Stimulated activated memory B cell treated with anti-CD40 and anti-IgM and Interleukin-4, amounts not matched to agents 10 μg/mL and 1 μg/mL and 100 μg/mL, for 72 hours (primary cell): ENCODE measurements at regions not wholly inside any gene's neighbourhood (a gene's known extent, or its start where the extent isn't known, plus 50 kb on each side); places are given as distances from the start of the nearest gene placed in this dataset.

Experiments used
- ATAC-seq: fragments of 150-1000 bp; cut with Tn5 transposase; 2 replicates; pipeline ENCODE4 v1.10.0; 2021
- H3K27ac Mint-ChIP-seq: one replicate; pipeline ENCODE4 v1.8.0; 2022; ENCODE audit warnings: mild to moderate bottlenecking, mixed read lengths
- H3K27me3 Mint-ChIP-seq: one replicate; pipeline ENCODE4 v1.8.0; 2022; ENCODE audit warnings: mixed read lengths
- H3K36me3 Mint-ChIP-seq: one replicate; pipeline ENCODE4 v1.8.0; 2022; ENCODE audit warnings: mixed read lengths
- H3K4me1 Mint-ChIP-seq: one replicate; pipeline ENCODE4 v1.8.0; 2022; ENCODE audit warnings: mixed read lengths
- H3K4me3 Mint-ChIP-seq: one replicate; pipeline ENCODE4 v1.8.0; 2022; ENCODE audit warnings: mild to moderate bottlenecking, moderate library complexity, mixed read lengths
- H3K9me3 Mint-ChIP-seq: one replicate; pipeline ENCODE4 v1.8.0; 2022; ENCODE audit warnings: mixed read lengths

- H3K9me3 Mint-ChIP-seq = no peaks in the 10 kb centered on the region
- H3K4me3 Mint-ChIP-seq = no peak overlapping the region
- no peak for ATAC-seq
- no peaks in the 10 kb centered on the region for H3K4me1 Mint-ChIP-seq
- H3K27ac Mint-ChIP-seq = no peak overlapping the region
- no peaks in the 10 kb centered on the region for H3K27me3 Mint-ChIP-seq
- H3K36me3 Mint-ChIP-seq = no peaks in the 10 kb centered on the region
Observed at GRCh38 chr3:157572559-157573270, 69.5 kb upstream of the VEPH1 start.

GRCh38 chr3:157566596-157566995, 63.4 kb upstream of the VEPH1 start:
- no peaks in the 10 kb centered on the region for H3K36me3 Mint-ChIP-seq
- H3K4me1 Mint-ChIP-seq = no peaks in the 10 kb centered on the region
- H3K27ac Mint-ChIP-seq = no peak overlapping the region
- no peaks in the 10 kb centered on the region for H3K27me3 Mint-ChIP-seq
- H3K4me3 Mint-ChIP-seq = no peak overlapping the region
- ATAC-seq = no peak
- H3K9me3 Mint-ChIP-seq = peaks cover 7% of the 10 kb centered on the region

DNA sequence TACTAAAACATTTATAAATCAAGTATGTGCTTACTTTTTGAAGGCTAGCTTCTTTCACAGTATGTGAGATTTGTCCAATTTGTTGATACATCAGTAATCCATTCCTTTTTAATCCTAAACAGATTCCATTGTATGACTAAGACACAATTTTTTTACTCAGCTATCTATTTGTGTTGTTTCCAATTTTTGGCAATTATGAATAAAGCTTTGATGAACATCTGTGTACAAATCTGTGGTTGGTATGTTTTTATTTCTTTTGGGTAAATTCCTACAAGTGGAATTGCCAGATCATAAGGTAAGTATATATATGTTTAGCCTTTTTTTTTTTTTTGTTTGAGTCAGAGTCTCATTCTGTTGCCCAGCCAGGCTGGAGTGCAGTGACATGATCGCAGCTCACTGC, 56.2 kb upstream of the VEPH1 start:
- H3K36me3 Mint-ChIP-seq = no peaks in the 10 kb centered on the region
- H3K27me3 Mint-ChIP-seq = peaks cover 16% of the 10 kb centered on the region
- no peak overlapping the region for H3K27ac Mint-ChIP-seq
- no peak for ATAC-seq
- H3K4me3 Mint-ChIP-seq = no peak overlapping the region
- H3K9me3 Mint-ChIP-seq = peaks cover 6% of the 10 kb centered on the region
- H3K4me1 Mint-ChIP-seq = no peaks in the 10 kb centered on the region
